ENCODE measurements at regions not wholly inside any gene's neighbourhood (a gene's known extent, or its start where the extent isn't known, plus 50 kb on each side); places are given as distances from the start of the nearest gene placed in this dataset.

- no peaks in the 10 kb centered on the region for H3K9me3 ChIP-seq
- peak overlapping the region in 1 of 2 experiments; percentile 58; a peak in 2 of 4 replicates for H3K27ac ChIP-seq (ENCODE audit: low read depth in 2 of 2, low read length in 1 of 2)
- CTCF ChIA-PET: interaction anchor here (1.1 kb wide), 1 partner anchor 15 kb away, joined by 3 read pairs; no protein-coding TSS in a partner anchor
- no peaks in the 10 kb centered on the region for H3K79me2 ChIP-seq (ENCODE audit: insufficient read depth)
- H3K36me3 ChIP-seq (replicated peaks in 1 of 2; ENCODE audit: control insufficient read depth in 1 of 2, insufficient read depth in 2 of 2, low read length in 1 of 2): no peaks in the 10 kb centered on the region
- H3K4me2 ChIP-seq: no peak overlapping the region
- POLR2A ChIA-PET: no interaction called here
- 14% methylated on average over 4 of the region's 4 CpGs for WGBS (ENCODE audit: low lambda C conversion rate)
- no peaks in the 10 kb centered on the region for H4K20me1 ChIP-seq (ENCODE audit: insufficient read depth)
- no peaks in the 10 kb centered on the region for H3F3A ChIP-seq (replicated peaks; ENCODE audit: insufficient read depth)
- H2AFZ ChIP-seq (ENCODE audit: low read depth): no peak overlapping the region
- no peak overlapping the region for H3K9ac ChIP-seq
- no peak for TF ChIP-seq EP300 (IDR thresholded peaks at IDR 0.05; ENCODE audit: borderline replicate concordance in 1 of 2, low read depth in 1 of 2, low read length in 1 of 2)
- no peak for TF ChIP-seq IRF3 (IDR thresholded peaks at IDR 0.05; ENCODE audit: low read depth, low read length)
- TF ChIP-seq NFIC (IDR thresholded peaks at IDR 0.05; ENCODE audit: borderline replicate concordance): no peak
- TF ChIP-seq FOXM1 (IDR thresholded peaks at IDR 0.05; ENCODE audit: low read depth): no peak
- no peak for TF ChIP-seq USF2 (IDR thresholded peaks at IDR 0.05; ENCODE audit: borderline replicate concordance, low read depth, low read length)
- no peak for TF ChIP-seq PBX3 (IDR thresholded peaks at IDR 0.05)
- TF ChIP-seq NRF1 (IDR thresholded peaks at IDR 0.05; ENCODE audit: low read depth, low read length): no peak
- no peak for TF ChIP-seq ELF1 (IDR thresholded peaks at IDR 0.05)
- TF ChIP-seq GATA2 (CRISPR knock-in tag; IDR thresholded peaks at IDR 0.05): no peak
- no peak for TF ChIP-seq SMC3 (IDR thresholded peaks at IDR 0.05; ENCODE audit: low read depth, low read length)
- TF ChIP-seq RXRA (IDR thresholded peaks at IDR 0.05; ENCODE audit: borderline replicate concordance, low read depth): no peak
- no peak for TF ChIP-seq FOXJ3 (CRISPR knock-in tag; IDR thresholded peaks at IDR 0.05)
- no peak for TF ChIP-seq CTCF (IDR thresholded peaks at IDR 0.05)
- no peak for TF ChIP-seq RCOR1 (IDR thresholded peaks at IDR 0.05; ENCODE audit: low read length)
- no peak for TF ChIP-seq TCF12 (IDR thresholded peaks at IDR 0.05)
- TF ChIP-seq FOSL2 (IDR thresholded peaks at IDR 0.05; ENCODE audit: borderline replicate concordance, low read depth): no peak
- no peak for TF ChIP-seq ZBTB33 (IDR thresholded peaks at IDR 0.05; ENCODE audit: borderline replicate concordance, low read depth)
- TF ChIP-seq MAX (IDR thresholded peaks at IDR 0.05; ENCODE audit: low read depth): no peak
- TF ChIP-seq RFX5 (IDR thresholded peaks at IDR 0.05; ENCODE audit: low read length): no peak
- TF ChIP-seq GABPA (IDR thresholded peaks at IDR 0.05; ENCODE audit: low read depth): no peak
- no peak overlapping the region for H3K4me3 ChIP-seq (ENCODE audit: low read depth in 2 of 2, low read length in 1 of 2)
- H3K4me1 ChIP-seq (ENCODE audit: control insufficient read depth in 1 of 2, insufficient read depth in 2 of 2, low read depth in 1 of 2, low read length in 1 of 2): peaks cover 0 to 8% of the 10 kb centered on the region in 2 experiments; a peak in 3 of 4 replicates
- H3K9me2 ChIP-seq: no peaks in the 10 kb centered on the region
- H3K27me3 ChIP-seq (ENCODE audit: insufficient read depth): no peaks in the 10 kb centered on the region
- no peak for DNase-seq
Observed at GRCh38 chr12:108441549-108441948, 73.5 kb upstream of the FICD start.

All from SK-N-SH (cell line).